Uterus (tissue), 2 donors: ENCODE measurements at regions not wholly inside any gene's neighbourhood (a gene's known extent, or its start where the extent isn't known, plus 50 kb on each side); places are given as distances from the start of the nearest gene placed in this dataset.

Experiments
- CTCF ChIP-seq, 4 experiments: fragments of 200-600 bp in 2 of 4; fragments of 450-650 bp in 2 of 4; sonication (generic) in 2 of 4; IDR thresholded peaks; one replicate each; pipeline ENCODE4 v1.5.1; 2016 to 2019; ENCODE audit warnings: antibody characterized with exemption in 4 of 4, mild to moderate bottlenecking in 2 of 4, moderate library complexity in 1 of 4
- POLR2A ChIP-seq, 2 donors: fragments of 450-650 bp; IDR thresholded peaks; one replicate each; pipeline ENCODE4 v1.6.1; 2016; ENCODE audit warnings: antibody characterized with exemption in 2 of 2, mild to moderate bottlenecking in 1 of 2, moderate library complexity in 1 of 2

GRCh38 chrX:80206647-80207046 is 192.1 kb downstream of the TBX22 start:
- TF ChIP-seq CTCF (IDR thresholded peaks at IDR 0.05), result no peak
- TF ChIP-seq POLR2A (IDR thresholded peaks at IDR 0.05), result no peak
